ENCODE measurements at regions not wholly inside any gene's neighbourhood (a gene's known extent, or its start where the extent isn't known, plus 50 kb on each side); places are given as distances from the start of the nearest gene placed in this dataset.

DNA sequence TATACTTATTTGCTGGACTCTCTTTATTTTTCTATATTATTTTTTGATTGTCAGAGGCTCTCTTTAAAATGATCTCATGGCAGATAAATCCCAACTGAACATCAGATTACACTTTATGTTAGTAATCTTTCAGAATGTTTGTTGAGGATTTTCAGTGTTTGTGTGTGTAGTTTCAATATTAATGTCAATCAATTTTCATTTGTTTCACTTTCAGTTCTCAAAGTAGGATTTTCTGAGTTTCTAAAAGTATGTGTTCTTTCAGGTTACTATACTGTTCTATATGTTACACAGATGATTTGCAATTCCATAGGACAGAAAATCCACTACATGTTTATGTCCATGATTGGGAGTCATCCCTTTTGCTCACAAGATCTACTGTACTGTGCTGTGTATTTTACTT, 311.9 kb upstream of the POT1 start:
- H3K27me3 ChIP-seq, result no peaks in the 10 kb centered on the region
- H3K27ac ChIP-seq, result no peak overlapping the region
- no peak overlapping the region for H3K4me3 ChIP-seq
- H3K9me3 ChIP-seq, result no peaks in the 10 kb centered on the region
- TF ChIP-seq, protein P1, sequence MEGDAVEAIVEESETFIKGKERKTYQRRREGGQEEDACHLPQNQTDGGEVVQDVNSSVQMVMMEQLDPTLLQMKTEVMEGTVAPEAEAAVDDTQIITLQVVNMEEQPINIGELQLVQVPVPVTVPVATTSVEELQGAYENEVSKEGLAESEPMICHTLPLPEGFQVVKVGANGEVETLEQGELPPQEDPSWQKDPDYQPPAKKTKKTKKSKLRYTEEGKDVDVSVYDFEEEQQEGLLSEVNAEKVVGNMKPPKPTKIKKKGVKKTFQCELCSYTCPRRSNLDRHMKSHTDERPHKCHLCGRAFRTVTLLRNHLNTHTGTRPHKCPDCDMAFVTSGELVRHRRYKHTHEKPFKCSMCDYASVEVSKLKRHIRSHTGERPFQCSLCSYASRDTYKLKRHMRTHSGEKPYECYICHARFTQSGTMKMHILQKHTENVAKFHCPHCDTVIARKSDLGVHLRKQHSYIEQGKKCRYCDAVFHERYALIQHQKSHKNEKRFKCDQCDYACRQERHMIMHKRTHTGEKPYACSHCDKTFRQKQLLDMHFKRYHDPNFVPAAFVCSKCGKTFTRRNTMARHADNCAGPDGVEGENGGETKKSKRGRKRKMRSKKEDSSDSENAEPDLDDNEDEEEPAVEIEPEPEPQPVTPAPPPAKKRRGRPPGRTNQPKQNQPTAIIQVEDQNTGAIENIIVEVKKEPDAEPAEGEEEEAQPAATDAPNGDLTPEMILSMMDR (IDR thresholded peaks at IDR 0.05), result no peak
- no peak for TF ChIP-seq POLR2A (IDR thresholded peaks at IDR 0.05)
- intact Hi-C loops (cut with DNase I; ENCODE audit: low total_unique reads), result no loop called here
- no peak for DNase-seq
- no peaks in the 10 kb centered on the region for H3K36me3 ChIP-seq (ENCODE audit: low read depth, missing control alignments)
- no peaks in the 10 kb centered on the region for H3K4me1 ChIP-seq

DNA sequence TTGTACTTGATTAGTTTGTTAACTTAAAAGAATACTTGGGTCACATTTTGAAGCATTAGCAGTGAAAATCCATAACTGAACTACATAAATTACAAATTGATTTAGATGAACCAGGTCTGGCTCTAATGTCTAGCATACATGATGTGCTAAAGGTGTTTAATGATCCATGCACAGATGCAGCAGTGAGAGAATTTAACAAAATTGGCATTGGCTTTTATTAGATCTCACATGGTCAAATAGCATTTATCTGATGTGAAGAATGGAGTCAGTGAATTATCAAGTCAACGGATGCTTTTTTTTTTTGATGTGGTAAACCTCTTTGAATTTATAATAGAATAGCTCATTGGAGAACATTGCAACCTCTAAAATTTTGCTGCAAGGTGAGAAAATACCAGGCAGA, 293.0 kb upstream of the POT1 start:
- 90 to 97% methylated on average over 1 of the region's 1 CpG for WGBS, 2 donors
- intact Hi-C loops (cut with DNase I; ENCODE audit: low total_unique reads), result no loop called here
- TF ChIP-seq, protein P1 (IDR thresholded peaks at IDR 0.05), result no peak
- TF ChIP-seq POLR2A (IDR thresholded peaks at IDR 0.05), result no peak
- H3K9me3 ChIP-seq, result no peaks in the 10 kb centered on the region
- no peaks in the 10 kb centered on the region for H3K4me1 ChIP-seq
- H3K36me3 ChIP-seq (ENCODE audit: low read depth, missing control alignments), result no peaks in the 10 kb centered on the region
- H3K27me3 ChIP-seq, result no peaks in the 10 kb centered on the region
- no peak overlapping the region for H3K27ac ChIP-seq
- DNase-seq, result no peak
- no peak overlapping the region for H3K4me3 ChIP-seq

DNA sequence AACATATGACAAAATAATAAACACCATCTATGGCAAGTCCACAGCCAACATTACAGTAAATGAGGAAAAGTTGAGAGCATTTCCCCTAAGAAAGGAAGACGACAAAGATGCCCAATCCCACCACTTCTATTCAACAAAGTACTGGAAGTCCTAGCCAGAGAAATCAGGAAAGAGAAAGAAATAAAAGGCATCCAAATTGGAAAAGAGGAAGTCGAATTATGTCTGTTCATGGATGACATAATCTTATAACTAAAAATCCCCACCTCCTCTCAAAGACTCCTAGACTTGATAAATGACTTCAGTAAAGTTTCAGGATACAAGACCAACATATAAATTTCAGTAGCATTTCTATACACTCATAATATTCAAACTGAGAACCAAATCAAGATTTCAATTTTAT, 288.5 kb upstream of the POT1 start:
- intact Hi-C loops (cut with DNase I; ENCODE audit: low total_unique reads), result no loop called here

DNA sequence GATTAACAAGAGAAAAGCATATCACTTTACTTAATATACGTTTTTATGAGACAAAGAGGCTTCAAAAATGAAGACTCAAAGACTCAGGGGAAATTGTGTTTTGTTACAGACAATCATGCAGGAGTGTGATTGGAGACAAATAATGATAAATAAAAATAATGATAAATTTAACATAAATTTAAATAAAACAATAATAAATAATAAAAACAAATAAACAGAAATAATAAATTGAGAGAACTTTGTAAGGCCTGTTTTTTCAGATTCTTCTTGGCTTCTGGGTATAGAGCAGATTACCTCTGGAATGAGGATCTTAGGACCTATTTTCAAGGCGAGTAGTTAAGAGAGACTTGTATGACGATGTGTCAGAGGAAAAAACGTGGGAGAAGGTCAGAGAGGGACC, 271.4 kb upstream of the POT1 start:
- DNase-seq, result no peak
- H3K9me3 ChIP-seq, result no peaks in the 10 kb centered on the region
- no peaks in the 10 kb centered on the region for H3K27me3 ChIP-seq
- TF ChIP-seq, protein P1 (IDR thresholded peaks at IDR 0.05), result no peak
- no peak for TF ChIP-seq POLR2A (IDR thresholded peaks at IDR 0.05)
- no peak overlapping the region for H3K27ac ChIP-seq
- whole genome bisulfite sequencing, 2 donors, result 82 to 84% methylated on average over 4 of the region's 4 CpGs
- intact Hi-C loops (cut with DNase I; ENCODE audit: low total_unique reads), result no loop called here
- H3K4me3 ChIP-seq, result no peak overlapping the region
- no peaks in the 10 kb centered on the region for H3K36me3 ChIP-seq (ENCODE audit: low read depth, missing control alignments)
- H3K4me1 ChIP-seq, result no peaks in the 10 kb centered on the region

More for the DNA sequence above, 288.5 kb upstream of the POT1 start:
- Histone ChIP-seq H3K27me3 (no peaks in the 10 kb centered on the region), H3K9me3 (no peaks in the 10 kb centered on the region), H3K4me3 (no peak overlapping the region), H3K27ac (no peak overlapping the region), H3K36me3 (ENCODE audit: low read depth, missing control alignments) (no peaks in the 10 kb centered on the region), H3K4me1 (no peaks in the 10 kb centered on the region)
- TF ChIP-seq, protein P1 (IDR thresholded peaks at IDR 0.05), result no peak
- no peak for TF ChIP-seq POLR2A (IDR thresholded peaks at IDR 0.05)
- WGBS, 2 donors, result 80 to 84% methylated on average over 2 of the region's 2 CpGs
- no peak for DNase-seq

DNA sequence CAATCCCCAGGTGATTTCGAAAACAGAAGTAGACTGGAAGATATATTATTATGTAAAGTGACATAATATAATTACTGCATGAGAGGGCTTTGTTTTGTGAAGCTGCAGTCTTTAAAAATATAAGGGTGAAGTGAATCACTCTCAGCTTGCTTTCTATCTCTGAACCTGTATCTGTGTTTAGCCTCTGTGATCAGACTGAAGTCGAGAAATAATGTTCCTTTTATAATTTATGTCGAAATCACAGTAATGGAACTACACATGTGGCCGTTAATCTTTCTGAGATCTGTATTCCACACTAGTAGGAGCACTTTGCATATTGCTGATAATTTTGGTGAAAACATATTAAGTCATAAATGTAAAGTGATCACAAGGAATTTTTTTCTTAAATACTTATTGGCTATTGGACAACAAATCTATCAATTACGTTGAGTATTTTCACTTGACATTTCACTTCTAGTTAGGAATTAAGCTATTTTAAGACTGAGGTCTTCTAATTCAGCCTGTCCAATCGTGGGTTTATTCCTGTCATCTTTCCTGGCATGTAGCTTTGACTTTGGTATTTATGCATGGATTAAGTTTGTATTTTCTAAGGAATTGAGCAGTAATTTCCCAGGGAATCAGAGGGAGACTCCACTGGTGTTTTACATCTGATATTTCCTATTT, 268.2 kb upstream of the POT1 start:
- 72% methylated on average over 6 of the region's 6 CpGs for WGBS, 2 donors

More for the DNA sequence above, 268.2 kb upstream of the POT1 start:
- no peaks in the 10 kb centered on the region for H3K27me3 ChIP-seq
- H3K36me3 ChIP-seq (ENCODE audit: low read depth, missing control alignments), result no peaks in the 10 kb centered on the region
- no peaks in the 10 kb centered on the region for H3K9me3 ChIP-seq
- intact Hi-C loops (cut with DNase I; ENCODE audit: low total_unique reads), result no loop called here
- H3K27ac ChIP-seq, result no peak overlapping the region
- DNase-seq, result no peak
- H3K4me1 ChIP-seq, result no peaks in the 10 kb centered on the region
- no peak for TF ChIP-seq POLR2A (IDR thresholded peaks at IDR 0.05)
- TF ChIP-seq, protein P1 (IDR thresholded peaks at IDR 0.05), result no peak
- no peak overlapping the region for H3K4me3 ChIP-seq

Data from testis (tissue), 2 donors.